IPS-20b (cell line): ENCODE measurements at regions not wholly inside any gene's neighbourhood (a gene's known extent, or its start where the extent isn't known, plus 50 kb on each side); places are given as distances from the start of the nearest gene placed in this dataset.

Experiments
- H3K27ac ChIP-seq: one replicate; pipeline ENCODE4 v1.5.1; 2013; ENCODE audit warnings: low read length
- H3K27me3 ChIP-seq: 2 replicates; pipeline ENCODE4 v1.6.1; 2013; ENCODE audit warnings: mild to moderate bottlenecking, low read length, inconsistent platforms; ENCODE audit not compliant: insufficient read depth
- H3K36me3 ChIP-seq: 2 replicates; pipeline ENCODE4 v1.6.1; 2013; ENCODE audit warnings: low read depth, mild to moderate bottlenecking, inconsistent platforms, low read length, moderate library complexity; ENCODE audit not compliant: insufficient read depth
- H3K4me1 ChIP-seq: 2 replicates; pipeline ENCODE4 v1.6.1; 2013; ENCODE audit warnings: mild to moderate bottlenecking, control low read depth, inconsistent platforms, low read length, moderate library complexity; ENCODE audit not compliant: insufficient read depth
- H3K4me3 ChIP-seq: 2 replicates; pipeline ENCODE4 v1.5.1; 2013; ENCODE audit warnings: mild to moderate bottlenecking, low read length, inconsistent platforms
- H3K9ac ChIP-seq: 2 replicates; pipeline ENCODE4 v1.6.1; 2013; ENCODE audit warnings: low read depth, mild to moderate bottlenecking, inconsistent platforms, low read length, moderate library complexity
- H3K9me3 ChIP-seq: 2 replicates; pipeline ENCODE4 v1.6.1; 2013; ENCODE audit warnings: mild to moderate bottlenecking, low read depth, low read length, inconsistent platforms; ENCODE audit not compliant: insufficient read depth

DNA sequence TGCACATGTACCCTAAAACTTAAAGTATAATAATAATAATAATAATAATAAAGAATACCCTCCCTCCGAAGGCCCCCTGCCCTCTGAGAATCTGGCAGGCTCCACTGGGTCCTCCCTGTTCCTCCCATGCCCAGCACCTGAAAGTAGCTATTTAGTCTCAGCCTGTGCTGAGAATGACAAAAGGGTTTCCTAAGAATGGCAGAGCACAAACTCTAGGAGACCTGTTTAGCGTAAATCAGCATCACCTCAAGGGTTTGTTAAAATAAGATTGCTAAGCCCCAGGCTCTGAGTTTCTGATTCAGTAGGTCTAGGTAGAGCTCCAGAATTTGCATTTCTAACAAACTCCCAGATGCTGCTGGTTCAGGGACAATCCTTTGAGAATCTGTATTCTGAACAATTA lies 606.8 kb upstream of the CDH11 start:
- peaks cover 34% of the 10 kb centered on the region; the same call in 1 of the 2 replicates for H3K4me1 ChIP-seq
- no peak overlapping the region for H3K9ac ChIP-seq
- no peaks in the 10 kb centered on the region for H3K36me3 ChIP-seq
- H3K27me3 ChIP-seq = no peaks in the 10 kb centered on the region
- peaks cover 12% of the 10 kb centered on the region for H3K9me3 ChIP-seq
- no peak overlapping the region for H3K27ac ChIP-seq
- no peak overlapping the region for H3K4me3 ChIP-seq

GRCh38 chr16:65728167-65728566 lies 606.3 kb upstream of the CDH11 start:
- Histone ChIP-seq H3K27ac (no peak overlapping the region), H3K27me3 (no peaks in the 10 kb centered on the region)

GRCh38 chr16:65727534-65728137 lies 605.8 kb upstream of the CDH11 start:
- H3K27ac ChIP-seq = no peak overlapping the region
- no peaks in the 10 kb centered on the region for H3K27me3 ChIP-seq
- H3K4me1 ChIP-seq = peaks cover 34% of the 10 kb centered on the region; the same call in 1 of the 2 replicates
- peaks cover 12% of the 10 kb centered on the region for H3K9me3 ChIP-seq
- H3K36me3 ChIP-seq = no peaks in the 10 kb centered on the region
- H3K4me3 ChIP-seq = no peak overlapping the region
- H3K9ac ChIP-seq = 0 out of 2 replicates have a peak overlapping the region, but pooled peaks have one; percentile 20

More at GRCh38 chr16:65728167-65728566, 606.3 kb upstream of the CDH11 start:
- Histone ChIP-seq H3K36me3 (no peaks in the 10 kb centered on the region), H3K9ac (0 out of 2 replicates have a peak overlapping the region, but pooled peaks have one; percentile 20), H3K9me3 (peaks cover 12% of the 10 kb centered on the region), H3K4me3 (peak overlapping the region; percentile 30; the same call in 1 of the 2 replicates), H3K4me1 (peaks cover 34% of the 10 kb centered on the region; the same call in 1 of the 2 replicates)

DNA sequence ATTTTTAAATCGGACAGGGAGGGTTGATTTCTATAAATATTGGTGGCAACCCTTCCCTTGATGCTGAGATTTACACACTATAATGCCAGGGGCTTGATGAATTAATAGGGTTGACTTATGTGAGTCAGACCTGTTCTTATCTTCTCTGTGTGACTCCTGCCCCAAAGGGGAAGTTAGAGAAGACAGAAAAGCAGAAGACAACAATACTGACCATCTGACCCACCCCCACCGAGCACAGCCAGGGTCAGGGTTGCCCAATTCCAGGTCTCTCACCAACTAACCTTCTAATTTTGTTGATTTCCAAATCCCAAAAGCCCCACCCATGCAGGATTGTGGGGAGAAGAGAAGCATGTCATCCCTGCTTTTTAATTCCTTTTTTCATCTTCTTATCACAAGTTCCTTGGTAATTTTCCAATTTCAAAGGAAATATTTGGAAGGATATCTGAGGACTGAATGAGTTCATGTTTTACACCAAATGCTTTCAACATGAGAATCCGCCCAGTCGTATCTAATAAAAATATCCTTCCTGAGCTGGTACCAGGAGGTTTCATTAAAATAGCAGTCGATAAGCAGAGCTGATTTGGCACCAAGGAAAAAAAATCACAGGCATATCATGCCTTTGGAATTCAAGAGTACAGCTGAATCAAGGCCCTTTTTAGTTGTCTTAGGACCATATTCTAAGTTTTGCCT lies 603.4 kb upstream of the CDH11 start:
- Histone ChIP-seq H3K27me3 (no peaks in the 10 kb centered on the region), H3K4me1 (peaks cover 34% of the 10 kb centered on the region; the same call in 1 of the 2 replicates), H3K9ac (no peak overlapping the region), H3K4me3 (no peak overlapping the region), H3K9me3 (peaks cover 10% of the 10 kb centered on the region), H3K27ac (no peak overlapping the region), H3K36me3 (no peaks in the 10 kb centered on the region)

GRCh38 chr16:65722429-65722828 lies 600.6 kb upstream of the CDH11 start:
- H3K4me1 ChIP-seq = peaks cover 20% of the 10 kb centered on the region; the same call in 1 of the 2 replicates
- H3K4me3 ChIP-seq = no peak overlapping the region
- no peak overlapping the region for H3K27ac ChIP-seq
- no peaks in the 10 kb centered on the region for H3K9me3 ChIP-seq
- no peaks in the 10 kb centered on the region for H3K36me3 ChIP-seq
- no peaks in the 10 kb centered on the region for H3K27me3 ChIP-seq
- no peak overlapping the region for H3K9ac ChIP-seq

DNA sequence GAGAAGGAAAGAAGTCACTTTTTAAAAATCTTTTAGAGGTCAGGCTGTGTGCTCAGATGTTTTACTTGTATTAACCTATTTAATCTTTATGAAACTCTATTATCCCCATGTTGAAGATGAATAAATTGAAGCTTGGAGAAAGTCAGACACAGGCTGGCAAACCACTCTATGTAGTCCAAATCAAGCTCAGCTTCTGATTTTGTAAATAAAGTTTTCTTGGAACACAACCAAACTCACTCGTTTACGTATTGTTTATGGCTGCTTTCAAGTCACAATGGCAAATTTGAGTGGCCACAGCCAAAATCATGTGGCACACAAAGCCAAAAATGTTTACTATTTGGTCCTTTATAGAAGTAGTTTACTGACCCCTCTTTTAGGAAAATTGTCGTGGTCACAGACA lies 596.0 kb upstream of the CDH11 start:
- no peaks in the 10 kb centered on the region for H3K36me3 ChIP-seq
- H3K4me3 ChIP-seq = no peak overlapping the region
- no peaks in the 10 kb centered on the region for H3K27me3 ChIP-seq
- peaks cover 10% of the 10 kb centered on the region for H3K4me1 ChIP-seq
- H3K9ac ChIP-seq = no peak overlapping the region
- H3K9me3 ChIP-seq = no peaks in the 10 kb centered on the region
- no peak overlapping the region for H3K27ac ChIP-seq

- H3K9me3 ChIP-seq = no peaks in the 10 kb centered on the region
- H3K27me3 ChIP-seq = no peaks in the 10 kb centered on the region
- no peak overlapping the region for H3K9ac ChIP-seq
- no peak overlapping the region for H3K4me3 ChIP-seq
- peaks cover 10% of the 10 kb centered on the region for H3K4me1 ChIP-seq
- no peak overlapping the region for H3K27ac ChIP-seq
- H3K36me3 ChIP-seq = no peaks in the 10 kb centered on the region
Measured at GRCh38 chr16:65716737-65717700, 595.2 kb upstream of the CDH11 start.

GRCh38 chr16:65713181-65713808 lies 591.4 kb upstream of the CDH11 start:
- Histone ChIP-seq H3K4me3 (peak overlapping the region; percentile 16; the same call in 1 of the 2 replicates), H3K9me3 (no peaks in the 10 kb centered on the region), H3K27me3 (no peaks in the 10 kb centered on the region), H3K4me1 (peaks cover 10% of the 10 kb centered on the region), H3K36me3 (no peaks in the 10 kb centered on the region), H3K9ac (no peak overlapping the region), H3K27ac (no peak overlapping the region)

DNA sequence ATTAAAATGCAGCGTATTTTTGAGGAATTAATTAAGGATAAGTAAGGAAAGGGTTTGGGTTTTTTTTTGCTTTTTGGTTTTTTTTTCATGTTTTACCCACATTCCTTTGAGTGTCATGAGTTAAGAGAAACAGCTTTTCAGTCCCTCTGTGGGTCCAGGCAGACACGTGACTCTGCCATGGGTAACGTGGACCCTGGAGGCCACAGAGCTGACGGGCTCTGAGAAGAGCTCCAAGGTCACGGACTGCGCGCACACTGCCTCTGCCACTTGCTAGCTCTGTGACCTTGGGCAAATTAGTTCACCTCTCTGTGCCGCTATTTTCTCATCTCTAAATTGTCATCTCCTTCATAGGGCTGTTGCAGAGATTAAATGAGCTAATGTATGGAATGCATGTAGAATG lies 588.2 kb upstream of the CDH11 start:
- Histone ChIP-seq H3K27me3 (no peaks in the 10 kb centered on the region), H3K27ac (no peak overlapping the region), H3K36me3 (no peaks in the 10 kb centered on the region), H3K4me1 (peaks cover 19% of the 10 kb centered on the region), H3K9ac (no peak overlapping the region), H3K9me3 (no peaks in the 10 kb centered on the region), H3K4me3 (no peak overlapping the region)

DNA sequence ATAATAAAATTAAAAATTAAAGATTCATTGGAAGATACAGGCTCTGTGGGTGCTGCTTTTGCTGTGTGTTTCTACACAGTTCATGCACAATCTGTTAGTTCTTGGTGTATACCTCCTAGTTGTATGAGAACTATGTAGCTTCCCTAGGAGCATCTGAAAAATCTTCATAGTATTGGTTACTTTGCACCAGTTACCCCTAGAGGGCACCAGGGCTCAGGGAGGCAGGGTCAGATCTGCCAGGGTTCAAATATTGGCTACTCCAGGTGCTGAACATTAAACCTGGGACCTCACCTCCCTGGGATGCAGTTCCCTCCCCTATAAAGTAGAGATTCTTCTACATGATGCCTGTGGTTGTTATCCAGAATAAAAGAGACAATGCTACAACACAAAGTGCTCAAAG lies 583.0 kb upstream of the CDH11 start:
- Histone ChIP-seq H3K4me1 (peaks cover 11% of the 10 kb centered on the region), H3K27me3 (no peaks in the 10 kb centered on the region), H3K4me3 (no peak overlapping the region), H3K9me3 (no peaks in the 10 kb centered on the region), H3K9ac (no peak overlapping the region), H3K27ac (no peak overlapping the region), H3K36me3 (no peaks in the 10 kb centered on the region)

- no peaks in the 10 kb centered on the region for H3K9me3 ChIP-seq
- H3K9ac ChIP-seq = no peak overlapping the region
- H3K36me3 ChIP-seq = no peaks in the 10 kb centered on the region
- H3K27ac ChIP-seq = no peak overlapping the region
- no peak overlapping the region for H3K4me3 ChIP-seq
- no peaks in the 10 kb centered on the region for H3K27me3 ChIP-seq
- H3K4me1 ChIP-seq = peaks cover 15% of the 10 kb centered on the region
Measured at GRCh38 chr16:65702707-65703402, 581.0 kb upstream of the CDH11 start.
